GM12865 (cell line): ENCODE measurements at regions not wholly inside any gene's neighbourhood (a gene's known extent, or its start where the extent isn't known, plus 50 kb on each side); places are given as distances from the start of the nearest gene placed in this dataset.

Experiments
- DNase-seq: peaks from one replicate; pipeline ENCODE4 v3.0.0; 2010; ENCODE audit warnings: low read depth
- H3K4me3 ChIP-seq: 2 replicates; pipeline ENCODE4 v1.5.1; 2011; ENCODE audit warnings: mild to moderate bottlenecking, low read depth, low read length, control low read depth
- CTCF ChIP-seq: IDR thresholded peaks from 2 replicates; pipeline ENCODE4 v1.5.1; 2011; ENCODE audit warnings: low read length, control low read depth, low read depth, inconsistent platforms; ENCODE audit not compliant: insufficient read depth; ENCODE audit errors: missing control alignments

- TF ChIP-seq CTCF, result no peak
- no peak overlapping the region for H3K4me3 ChIP-seq
- peak; percentile 75 for DNase-seq
These were observed 144.2 kb upstream of the FBXL4 start for GRCh38 chr6:99091985-99092384.

DNA sequence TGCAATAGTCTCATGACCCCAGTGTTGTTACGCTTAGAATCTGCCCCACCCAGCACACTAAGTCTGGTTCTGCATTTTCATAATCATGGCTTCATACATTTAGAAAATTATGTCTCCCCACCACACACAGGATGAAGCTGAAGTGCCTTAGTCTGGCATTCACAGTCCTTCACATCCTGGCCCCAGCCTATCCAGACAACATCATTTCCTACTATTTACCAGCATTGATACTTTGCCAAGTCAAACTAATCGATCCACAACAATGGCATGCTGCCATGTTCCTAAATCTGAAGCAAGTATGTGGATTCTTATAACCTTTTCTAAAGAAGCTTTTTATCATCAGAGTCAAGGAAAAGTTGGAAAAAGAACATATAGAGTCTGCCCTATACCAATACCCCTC lies 132.4 kb upstream of the FBXL4 start:
- TF ChIP-seq CTCF, result no peak
- no peak overlapping the region for H3K4me3 ChIP-seq
- DNase-seq, result no peak

- no peak overlapping the region for H3K4me3 ChIP-seq
- DNase-seq, result no peak
- no peak for TF ChIP-seq CTCF
These were observed 131.3 kb upstream of the FBXL4 start for GRCh38 chr6:99079058-99079457.

DNA sequence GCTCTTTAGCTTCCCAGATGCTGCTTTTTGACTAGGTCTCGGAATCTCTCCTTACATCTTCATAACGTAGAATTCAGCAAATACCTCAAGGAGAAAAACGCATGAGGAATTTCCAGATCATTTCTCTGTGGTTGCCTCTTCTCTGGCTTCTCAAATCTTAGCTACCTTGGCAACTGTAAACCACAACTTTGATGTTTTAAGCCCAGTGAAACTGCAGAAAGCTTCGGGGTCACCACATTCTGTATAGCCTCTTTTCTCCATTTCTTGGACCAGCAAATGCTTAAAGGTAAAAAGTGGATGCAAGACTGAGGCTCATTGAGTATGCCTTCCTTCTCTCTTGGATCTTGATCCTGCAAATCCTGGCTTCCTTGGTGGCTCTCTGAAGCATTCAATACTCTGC lies 125.5 kb upstream of the FBXL4 start:
- H3K4me3 ChIP-seq, result no peak overlapping the region
- DNase-seq, result no peak
- TF ChIP-seq CTCF, result no peak

GRCh38 chr6:99066044-99066443 lies 118.3 kb upstream of the FBXL4 start:
- no peak for TF ChIP-seq CTCF
- DNase-seq, result no peak
- H3K4me3 ChIP-seq, result no peak overlapping the region

GRCh38 chr6:99064834-99065233 lies 117.1 kb upstream of the FBXL4 start:
- H3K4me3 ChIP-seq, result no peak overlapping the region
- TF ChIP-seq CTCF, result no peak
- no peak for DNase-seq

DNA sequence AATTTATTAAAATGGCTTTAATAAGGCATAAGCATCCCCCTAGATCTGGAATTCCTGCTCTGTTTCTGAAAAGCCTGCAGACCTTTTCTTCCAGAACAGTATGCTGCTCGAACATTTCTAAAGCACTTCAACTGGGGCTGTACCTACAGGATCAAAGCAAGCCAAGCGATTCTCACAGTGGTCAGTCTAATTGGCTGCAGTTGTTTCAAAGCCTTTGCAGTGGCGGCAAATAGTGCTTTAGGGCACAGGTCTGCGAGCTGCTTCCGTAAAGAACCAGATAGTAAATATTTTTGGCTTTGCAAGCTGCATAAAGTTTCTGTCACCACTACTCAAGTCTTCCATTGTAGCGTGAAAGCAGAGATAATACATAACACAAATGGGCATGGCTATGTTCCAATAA lies 88.9 kb upstream of the FBXL4 start:
- no peak for DNase-seq
- no peak overlapping the region for H3K4me3 ChIP-seq
- TF ChIP-seq CTCF, result no peak
